ENCODE measurements at regions not wholly inside any gene's neighbourhood (a gene's known extent, or its start where the extent isn't known, plus 50 kb on each side); places are given as distances from the start of the nearest gene placed in this dataset.

GRCh38 chr2:150618245-150618895, 130.9 kb upstream of the RND3 start:
- no peak overlapping the region for H3K4me3 ChIP-seq (ENCODE audit: low read length)
- no peak for DNase-seq (ENCODE audit: low read depth)
- TF ChIP-seq, protein P1, sequence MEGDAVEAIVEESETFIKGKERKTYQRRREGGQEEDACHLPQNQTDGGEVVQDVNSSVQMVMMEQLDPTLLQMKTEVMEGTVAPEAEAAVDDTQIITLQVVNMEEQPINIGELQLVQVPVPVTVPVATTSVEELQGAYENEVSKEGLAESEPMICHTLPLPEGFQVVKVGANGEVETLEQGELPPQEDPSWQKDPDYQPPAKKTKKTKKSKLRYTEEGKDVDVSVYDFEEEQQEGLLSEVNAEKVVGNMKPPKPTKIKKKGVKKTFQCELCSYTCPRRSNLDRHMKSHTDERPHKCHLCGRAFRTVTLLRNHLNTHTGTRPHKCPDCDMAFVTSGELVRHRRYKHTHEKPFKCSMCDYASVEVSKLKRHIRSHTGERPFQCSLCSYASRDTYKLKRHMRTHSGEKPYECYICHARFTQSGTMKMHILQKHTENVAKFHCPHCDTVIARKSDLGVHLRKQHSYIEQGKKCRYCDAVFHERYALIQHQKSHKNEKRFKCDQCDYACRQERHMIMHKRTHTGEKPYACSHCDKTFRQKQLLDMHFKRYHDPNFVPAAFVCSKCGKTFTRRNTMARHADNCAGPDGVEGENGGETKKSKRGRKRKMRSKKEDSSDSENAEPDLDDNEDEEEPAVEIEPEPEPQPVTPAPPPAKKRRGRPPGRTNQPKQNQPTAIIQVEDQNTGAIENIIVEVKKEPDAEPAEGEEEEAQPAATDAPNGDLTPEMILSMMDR (conservative IDR thresholded peaks at IDR 0.05; ENCODE audit: low read length): no peak

DNA sequence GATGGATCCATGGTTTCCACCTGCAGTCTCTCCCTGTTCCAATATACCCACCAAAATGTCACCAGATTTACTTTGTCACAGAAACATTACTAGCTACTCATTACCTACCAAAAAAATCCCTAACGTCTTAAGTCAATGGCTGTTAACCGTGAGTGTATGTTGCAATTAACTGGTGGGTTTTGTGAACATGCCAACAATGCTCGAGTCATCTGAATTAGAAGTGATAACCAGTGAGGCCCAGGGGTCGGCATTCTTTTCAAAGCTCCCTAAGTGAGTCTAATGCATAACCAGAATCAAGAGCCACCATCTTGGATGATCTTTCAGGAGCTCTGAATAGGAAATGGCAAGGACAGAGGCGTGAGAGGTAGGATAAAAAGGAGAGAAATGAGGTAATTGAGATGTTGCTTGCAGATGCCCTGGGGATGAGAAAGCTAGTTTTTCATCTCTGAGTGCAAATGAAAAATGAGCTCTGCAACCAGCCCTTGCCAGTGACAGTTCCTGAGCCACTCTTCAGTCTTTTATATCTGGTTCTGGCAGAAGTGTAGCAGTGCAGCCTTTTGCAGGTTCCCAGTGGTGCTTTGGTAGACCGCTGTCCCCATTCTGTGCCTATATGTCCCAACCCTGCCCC, 130.0 kb upstream of the RND3 start:
- TF ChIP-seq, protein P1 (conservative IDR thresholded peaks at IDR 0.05; ENCODE audit: low read length): no peak
- no peak overlapping the region for H3K4me3 ChIP-seq (ENCODE audit: low read length)
- no peak for DNase-seq (ENCODE audit: low read depth)

DNA sequence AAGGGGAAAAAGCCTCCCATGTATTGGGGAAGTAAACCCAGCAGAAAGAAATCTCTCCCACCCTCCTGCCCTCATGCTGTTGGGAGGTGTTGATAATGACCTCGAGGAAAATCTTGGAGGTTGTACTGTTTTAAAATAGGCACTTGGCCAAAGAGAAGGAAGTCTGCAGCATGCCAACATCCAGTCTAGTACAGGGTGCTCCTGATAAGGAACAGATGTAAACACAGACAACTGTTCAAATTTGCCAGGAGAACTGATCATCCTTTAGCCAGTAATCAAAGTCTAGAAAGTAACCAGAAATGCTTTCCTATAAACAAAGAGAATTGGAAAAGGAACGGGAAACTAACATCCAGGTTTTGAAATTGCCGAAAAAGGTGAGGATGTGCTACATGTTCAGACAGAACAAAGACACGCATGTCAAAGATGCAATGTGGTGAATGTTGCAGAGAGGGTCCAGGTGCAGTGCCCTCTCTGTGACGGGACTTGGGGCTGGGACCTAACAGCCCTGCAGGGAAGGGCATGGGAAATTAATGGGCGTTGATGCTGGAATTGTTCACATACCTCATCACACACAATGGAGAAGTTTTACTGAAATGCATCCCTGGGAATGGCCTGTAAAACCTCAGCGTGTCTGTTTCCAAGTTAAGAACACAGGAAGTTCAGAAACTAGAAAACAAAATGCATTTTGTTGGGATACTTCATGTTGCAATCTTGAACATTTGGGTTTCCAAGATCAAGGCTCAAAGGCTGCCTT, 125.7 kb upstream of the RND3 start:
- DNase-seq (ENCODE audit: low read depth): peak; percentile 59
- no peak overlapping the region for H3K4me3 ChIP-seq (ENCODE audit: low read length)
- TF ChIP-seq, protein P1 (conservative IDR thresholded peaks at IDR 0.05; ENCODE audit: low read length): no peak

DNA sequence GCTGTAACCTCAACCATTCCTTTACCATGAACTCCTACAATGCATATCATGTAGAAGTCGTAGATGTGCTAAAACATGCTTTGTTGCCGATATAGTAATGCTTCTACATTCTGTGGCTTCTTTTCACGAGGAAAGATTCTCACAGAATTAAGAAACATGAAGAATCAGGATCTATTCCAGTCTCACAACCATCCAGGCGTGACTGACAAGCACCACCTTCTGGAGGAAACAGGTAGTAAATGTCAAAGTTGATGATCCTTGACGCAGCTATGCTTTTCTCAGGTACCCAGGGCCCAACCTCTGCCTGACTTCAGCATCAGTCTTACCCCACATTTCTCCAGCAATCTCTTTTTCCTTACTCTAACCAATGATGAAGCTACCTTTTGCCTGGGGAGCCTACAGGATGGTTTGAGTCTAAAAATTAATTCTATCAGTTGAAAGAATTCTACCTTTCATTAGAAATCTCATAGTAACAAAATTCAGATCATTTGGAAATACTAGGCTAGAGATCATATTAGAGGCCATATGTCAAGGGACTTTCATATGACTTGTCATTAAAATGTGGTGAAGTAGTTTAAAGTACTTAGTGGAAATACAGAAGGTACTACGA, 123.3 kb upstream of the RND3 start:
- H3K4me3 ChIP-seq (ENCODE audit: low read length): no peak overlapping the region
- DNase-seq (ENCODE audit: low read depth): peak; percentile 66
- TF ChIP-seq, protein P1 (conservative IDR thresholded peaks at IDR 0.05; ENCODE audit: low read length): peak; percentile 76

DNA sequence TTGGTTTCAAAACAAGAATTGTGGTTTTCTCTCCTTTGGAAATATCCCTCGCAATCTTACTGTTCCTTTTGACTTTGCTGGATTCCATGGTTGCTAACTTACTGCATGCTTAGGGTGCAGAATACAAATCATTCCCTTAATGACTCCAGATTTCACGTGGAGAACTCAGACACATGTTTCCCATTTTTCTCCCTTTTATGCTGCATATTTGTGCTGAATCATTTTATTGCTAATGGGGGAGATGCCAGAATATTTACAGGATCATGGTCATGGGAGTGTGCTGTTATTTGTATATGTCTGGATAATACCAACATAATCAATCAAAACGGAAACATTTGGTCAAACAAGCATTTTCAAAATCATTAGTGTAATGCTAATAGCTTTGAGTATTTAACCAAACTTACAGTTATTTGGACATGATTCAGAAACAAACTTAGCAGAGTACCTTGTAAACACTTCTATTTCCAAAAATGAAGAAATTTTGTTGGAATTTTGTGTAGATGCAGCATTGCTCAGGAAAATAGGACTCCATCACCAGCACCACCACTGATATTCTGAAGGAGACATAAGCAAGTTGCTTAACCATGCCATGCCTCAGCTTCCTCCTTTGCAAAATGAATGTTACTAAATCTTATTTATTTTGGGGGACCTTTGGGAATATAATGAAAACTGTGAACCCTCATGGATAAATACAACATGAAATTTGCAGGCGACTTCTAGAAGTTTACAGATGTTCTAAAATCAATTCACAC, 122.5 kb upstream of the RND3 start:
- no peak overlapping the region for H3K4me3 ChIP-seq (ENCODE audit: low read length)
- TF ChIP-seq, protein P1 (conservative IDR thresholded peaks at IDR 0.05; ENCODE audit: low read length): no peak
- peak; percentile 99 for DNase-seq (ENCODE audit: low read depth)

- TF ChIP-seq, protein P1 (conservative IDR thresholded peaks at IDR 0.05; ENCODE audit: low read length): no peak
- H3K4me3 ChIP-seq (ENCODE audit: low read length): no peak overlapping the region
- DNase-seq (ENCODE audit: low read depth): no peak
Measured at GRCh38 chr2:150608341-150608740, 120.9 kb upstream of the RND3 start.

All from AG10803 (cell line).